Stomach (tissue), 4 donors: ENCODE measurements at regions not wholly inside any gene's neighbourhood (a gene's known extent, or its start where the extent isn't known, plus 50 kb on each side); places are given as distances from the start of the nearest gene placed in this dataset.

Experiments used
- EP300 ChIP-seq: sonication (generic); formaldehyde crosslinking; IDR thresholded peaks from one replicate; pipeline ENCODE4 v1.6.1; 2017; ENCODE audit warnings: antibody characterized with exemption
- POLR2A ChIP-seq, 4 donors: fragments of 450-650 bp; IDR thresholded peaks; one replicate each; pipeline ENCODE4 v1.6.1; 2016; ENCODE audit warnings: antibody characterized with exemption in 4 of 4, control low read depth in 2 of 4, mild to moderate bottlenecking in 1 of 4, moderate library complexity in 1 of 4
- POLR2AphosphoS5 ChIP-seq, 3 donors: sonication (generic); formaldehyde crosslinking; IDR thresholded peaks; one replicate each; pipeline ENCODE4 v1.6.1; 2016; ENCODE audit warnings: antibody characterized with exemption in 3 of 3
- TF ChIP-seq, protein P1 (sequence below), 7 experiments: fragments of 450-650 bp in 4 of 7; fragments of 200-600 bp in 3 of 7; sonication (generic) in 3 of 7; IDR thresholded peaks; one replicate each; pipeline ENCODE4 v1.5.1; 2016 to 2019; ENCODE audit warnings: antibody characterized with exemption in 7 of 7, control low read depth in 2 of 7, mild to moderate bottlenecking in 1 of 7

DNA sequence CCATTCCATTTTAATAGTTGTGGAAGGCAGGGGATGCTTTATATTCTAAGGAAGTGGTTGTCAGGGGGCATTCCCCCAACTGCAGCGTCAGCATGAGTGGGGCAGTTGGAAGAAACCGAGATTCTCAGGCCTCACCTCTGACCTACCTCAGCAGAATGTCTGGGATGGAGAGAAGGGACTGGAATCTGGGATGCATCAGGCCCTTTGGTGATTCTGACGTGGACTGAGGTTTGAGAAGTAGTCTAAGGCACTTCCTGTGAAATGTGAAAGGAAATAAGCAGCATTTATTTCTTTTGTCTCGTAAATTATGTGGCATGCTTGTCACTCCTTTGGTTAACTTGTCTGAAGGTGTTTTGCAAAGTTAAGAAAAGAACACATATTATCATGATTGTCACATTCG is 540.7 kb upstream of the NETO1 start:
- TF ChIP-seq POLR2AphosphoS5 (IDR thresholded peaks at IDR 0.05) (no peak), POLR2A (IDR thresholded peaks at IDR 0.05) (no peak), EP300 (no peak)
- TF ChIP-seq, protein P1, sequence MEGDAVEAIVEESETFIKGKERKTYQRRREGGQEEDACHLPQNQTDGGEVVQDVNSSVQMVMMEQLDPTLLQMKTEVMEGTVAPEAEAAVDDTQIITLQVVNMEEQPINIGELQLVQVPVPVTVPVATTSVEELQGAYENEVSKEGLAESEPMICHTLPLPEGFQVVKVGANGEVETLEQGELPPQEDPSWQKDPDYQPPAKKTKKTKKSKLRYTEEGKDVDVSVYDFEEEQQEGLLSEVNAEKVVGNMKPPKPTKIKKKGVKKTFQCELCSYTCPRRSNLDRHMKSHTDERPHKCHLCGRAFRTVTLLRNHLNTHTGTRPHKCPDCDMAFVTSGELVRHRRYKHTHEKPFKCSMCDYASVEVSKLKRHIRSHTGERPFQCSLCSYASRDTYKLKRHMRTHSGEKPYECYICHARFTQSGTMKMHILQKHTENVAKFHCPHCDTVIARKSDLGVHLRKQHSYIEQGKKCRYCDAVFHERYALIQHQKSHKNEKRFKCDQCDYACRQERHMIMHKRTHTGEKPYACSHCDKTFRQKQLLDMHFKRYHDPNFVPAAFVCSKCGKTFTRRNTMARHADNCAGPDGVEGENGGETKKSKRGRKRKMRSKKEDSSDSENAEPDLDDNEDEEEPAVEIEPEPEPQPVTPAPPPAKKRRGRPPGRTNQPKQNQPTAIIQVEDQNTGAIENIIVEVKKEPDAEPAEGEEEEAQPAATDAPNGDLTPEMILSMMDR (IDR thresholded peaks at IDR 0.05): no peak
